BLaER1 treated with 17β-estradiol and CSF1 and Interleukin-3, amounts not matched to agents 10 nM and 100 nM (cell line): ENCODE measurements at regions not wholly inside any gene's neighbourhood (a gene's known extent, or its start where the extent isn't known, plus 50 kb on each side); places are given as distances from the start of the nearest gene placed in this dataset.
A peak's percentile ranks its signal among the peaks of the same experiment; 100 is the strongest.

Experiments used
- H3K27ac ChIP-seq, 11 experiments: shearing (Covaris generic); formaldehyde crosslinking; 2 replicates each; pipeline ENCODE4 v1.8.1; 2022
- H3K27me3 ChIP-seq, 11 experiments: shearing (Covaris generic); formaldehyde crosslinking; 2 replicates each; pipeline ENCODE4 v1.8.1; 2022
- H3K36me3 ChIP-seq, 11 experiments: shearing (Covaris generic); formaldehyde crosslinking; 2 replicates each; pipeline ENCODE4 v1.8.1; 2022
- H3K4me1 ChIP-seq, 10 experiments: shearing (Covaris generic); formaldehyde crosslinking; 2 replicates each; pipeline ENCODE4 v1.8.1; 2022
- H3K4me2 ChIP-seq, 11 experiments: shearing (Covaris generic); formaldehyde crosslinking; 2 replicates each; pipeline ENCODE4 v1.8.1; 2022
- H3K4me3 ChIP-seq, 10 experiments: shearing (Covaris generic); formaldehyde crosslinking; 2 replicates each; pipeline ENCODE4 v1.8.1; 2022
- H3K9ac ChIP-seq, 11 experiments: shearing (Covaris generic); formaldehyde crosslinking; 2 replicates each; pipeline ENCODE4 v1.8.1; 2022
- H3K9me3 ChIP-seq, 11 experiments: shearing (Covaris generic); formaldehyde crosslinking; replicated peaks in 1 of 11; 2 replicates each; pipeline ENCODE4 v1.8.1; 2022
- H4K20me1 ChIP-seq, 11 experiments: shearing (Covaris generic); formaldehyde crosslinking; 2 replicates each; pipeline ENCODE4 v1.8.1; 2022
- Cebpa-rat ChIP-seq, 11 experiments: shearing (Covaris generic); IDR thresholded peaks; 2 replicates each; pipeline ENCODE4 v1.8.1; 2022

DNA sequence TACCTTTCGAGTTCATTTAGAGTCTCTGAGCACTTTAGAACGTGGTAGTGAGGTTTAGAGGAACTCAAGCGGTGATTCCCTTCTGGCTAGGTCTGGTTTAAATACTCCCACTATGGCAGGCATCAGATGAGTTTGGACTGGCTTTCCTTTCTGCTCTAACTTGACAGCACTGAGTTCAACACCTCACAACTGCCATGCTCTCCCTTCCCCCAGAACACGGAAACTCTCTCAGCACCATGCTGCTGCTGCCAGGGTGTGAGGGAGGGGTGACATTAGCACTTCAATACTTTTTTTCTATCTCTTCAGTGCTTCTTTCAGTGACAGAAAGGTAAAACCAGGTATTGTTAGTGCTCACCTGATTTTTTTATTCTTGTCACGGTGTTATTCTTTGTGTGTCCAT lies 234.5 kb upstream of the AGTR2 start:
- peaks cover 21 to 25% (median 24%) of the 10 kb centered on the region in 10 experiments for H3K4me1 ChIP-seq
- H3K4me3 ChIP-seq, result no peak overlapping the region
- peaks cover 38 to 75% (median 49%) of the 10 kb centered on the region in 11 experiments for H3K9me3 ChIP-seq
- H4K20me1 ChIP-seq, result no peaks in the 10 kb centered on the region
- no peak overlapping the region for H3K4me2 ChIP-seq
- H3K27me3 ChIP-seq, result peaks cover 24 to 83% (median 56%) of the 10 kb centered on the region in 11 experiments
- H3K9ac ChIP-seq, result no peak overlapping the region
- H3K36me3 ChIP-seq, result no peaks in the 10 kb centered on the region
- no peak overlapping the region for H3K27ac ChIP-seq
- no peak for TF ChIP-seq Cebpa-rat (IDR thresholded peaks at IDR 0.05)

DNA sequence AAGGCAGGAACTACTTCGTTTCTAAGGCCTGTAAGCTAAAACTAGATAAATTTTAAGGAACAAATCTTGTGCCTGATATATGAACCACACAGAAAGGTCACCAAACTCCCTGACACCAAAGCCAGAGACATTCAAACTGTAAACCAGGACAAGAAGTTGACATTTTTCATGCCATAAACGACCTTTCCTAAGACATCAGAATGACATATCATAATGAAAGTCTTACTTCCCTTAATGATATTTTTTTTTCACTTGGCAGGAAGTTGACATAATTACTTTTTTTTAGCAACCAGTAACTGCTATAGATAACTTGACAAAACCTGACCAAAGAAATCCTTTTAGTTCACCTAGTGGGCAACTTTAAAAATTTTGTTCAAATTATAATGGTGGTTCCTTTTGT lies 231.5 kb upstream of the AGTR2 start:
- no peak overlapping the region for H3K4me3 ChIP-seq
- peak overlapping the region; percentile 58 to 70 (median 66); a peak in 21 of 22 replicates for H3K4me2 ChIP-seq
- H3K9me3 ChIP-seq, result peaks cover 22 to 45% (median 29%) of the 10 kb centered on the region in 11 experiments

DNA sequence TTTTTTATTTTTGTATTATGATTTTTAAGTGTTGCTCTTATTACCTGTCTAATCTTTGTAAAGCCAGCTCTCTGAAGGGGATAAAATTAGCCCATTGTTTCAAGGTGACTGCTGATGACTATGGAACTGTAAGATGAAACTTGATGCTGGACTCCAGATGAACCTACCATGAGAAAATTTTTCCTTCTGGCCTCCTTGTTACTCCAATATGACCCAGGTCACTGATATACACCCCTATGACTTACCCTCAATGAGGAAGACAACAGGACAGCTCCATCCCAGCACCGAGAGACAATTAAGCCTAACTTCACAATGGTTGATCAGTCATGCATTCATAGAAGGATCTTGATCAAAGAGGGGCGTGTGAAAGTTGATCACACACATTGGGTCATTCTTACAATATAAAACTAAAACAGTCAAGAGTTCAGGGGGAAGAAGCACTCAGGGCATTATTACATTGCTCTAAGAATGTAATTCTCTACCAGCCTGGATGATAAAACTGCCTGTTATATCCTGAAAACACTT lies 230.8 kb upstream of the AGTR2 start:
- H3K4me2 ChIP-seq, result peak overlapping the region; percentile 58 to 70 (median 66)
- peak overlapping the region in 2 of 11 experiments; percentile 10 to 27; a peak in 2 of 22 replicates for H3K9ac ChIP-seq

More for the DNA sequence above, 231.5 kb upstream of the AGTR2 start:
- H4K20me1 ChIP-seq, result no peaks in the 10 kb centered on the region
- TF ChIP-seq Cebpa-rat (IDR thresholded peaks at IDR 0.05), result no peak
- no peak overlapping the region for H3K9ac ChIP-seq
- H3K27me3 ChIP-seq, result peaks cover 18 to 83% (median 66%) of the 10 kb centered on the region in 11 experiments; a peak in 21 of 22 replicates
- no peaks in the 10 kb centered on the region for H3K36me3 ChIP-seq
- H3K27ac ChIP-seq, result peak overlapping the region in 7 of 11 experiments; percentile 6 to 89 (median 44); a peak in 11 of 22 replicates
- H3K4me1 ChIP-seq, result peaks cover 23 to 30% (median 26%) of the 10 kb centered on the region in 10 experiments

DNA sequence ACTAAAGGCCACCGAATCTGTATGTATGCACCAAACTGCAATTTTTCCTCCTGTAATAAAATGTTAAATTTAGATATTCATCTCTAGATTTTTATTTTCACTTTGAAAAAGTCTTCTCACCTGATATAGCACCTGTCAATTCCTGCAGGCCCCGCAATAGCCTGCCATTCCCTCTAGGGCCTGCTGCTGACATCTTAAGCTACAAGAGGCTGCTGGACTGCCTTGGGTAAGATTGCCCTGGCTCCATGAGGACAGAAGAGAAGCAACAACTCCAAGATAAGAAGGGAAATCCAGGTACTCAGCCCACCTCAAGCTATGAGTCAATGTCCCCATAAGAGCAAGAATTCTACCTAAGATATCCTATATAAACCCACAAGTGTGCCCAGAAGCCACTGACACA lies 230.2 kb upstream of the AGTR2 start:
- Histone ChIP-seq H3K9ac (peak overlapping the region in 3 of 11 experiments; percentile 42 to 85 (median 82); a peak in 3 of 22 replicates), H3K4me2 (peak overlapping the region; percentile 58 to 70 (median 66)), H3K4me1 (peaks cover 23 to 30% (median 26%) of the 10 kb centered on the region in 10 experiments), H3K36me3 (no peaks in the 10 kb centered on the region), H4K20me1 (no peaks in the 10 kb centered on the region), H3K27me3 (peaks cover 7 to 71% (median 57%) of the 10 kb centered on the region in 11 experiments), H3K9me3 (peaks cover 11 to 32% (median 18%) of the 10 kb centered on the region in 11 experiments), H3K27ac (peak overlapping the region in 5 of 11 experiments; percentile 5 to 89 (median 86); a peak in 7 of 22 replicates), H3K4me3 (no peak overlapping the region)
- TF ChIP-seq Cebpa-rat (IDR thresholded peaks at IDR 0.05), result no peak

More for the DNA sequence above, 230.8 kb upstream of the AGTR2 start:
- Histone ChIP-seq H4K20me1 (no peaks in the 10 kb centered on the region), H3K36me3 (no peaks in the 10 kb centered on the region), H3K4me3 (no peak overlapping the region), H3K27me3 (peaks cover 12 to 77% (median 63%) of the 10 kb centered on the region in 11 experiments; a peak in 21 of 22 replicates), H3K9me3 (peaks cover 17 to 38% (median 25%) of the 10 kb centered on the region in 11 experiments), H3K27ac (peak overlapping the region in 9 of 11 experiments; percentile 0 to 89 (median 44); a peak in 13 of 22 replicates), H3K4me1 (peaks cover 23 to 30% (median 26%) of the 10 kb centered on the region in 10 experiments)
- no peak for TF ChIP-seq Cebpa-rat (IDR thresholded peaks at IDR 0.05)

DNA sequence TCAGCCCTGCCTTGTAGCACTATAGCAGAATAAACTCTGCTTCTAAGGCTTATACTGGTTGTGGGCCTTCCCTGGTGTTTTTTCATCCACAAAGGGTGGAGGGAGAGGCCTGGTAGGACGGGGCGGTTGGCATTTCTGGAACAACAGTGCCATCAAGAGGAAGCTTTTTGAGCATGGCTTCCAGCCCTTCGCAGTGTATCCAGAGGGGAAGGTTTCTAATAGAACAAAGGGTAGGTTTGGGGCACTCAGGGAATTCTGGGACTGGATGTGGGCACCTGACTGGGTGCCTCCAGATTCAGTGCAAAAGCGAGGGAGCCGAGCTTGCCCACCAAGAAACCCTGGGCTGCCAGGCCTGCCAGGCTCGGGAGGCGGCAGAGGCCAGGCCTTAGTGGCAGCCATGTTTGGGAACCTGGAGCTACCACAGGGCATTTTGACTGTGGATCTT lies 229.6 kb upstream of the AGTR2 start:
- peaks cover 23 to 30% (median 26%) of the 10 kb centered on the region in 10 experiments for H3K4me1 ChIP-seq
- H3K4me3 ChIP-seq, result peak overlapping the region in 4 of 10 experiments; percentile 27 to 38 (median 34); a peak in 3 of 20 replicates
- peaks cover 5 to 26% (median 13%) of the 10 kb centered on the region in 11 experiments for H3K9me3 ChIP-seq
- peak overlapping the region; percentile 72 to 89 (median 84); a peak in 21 of 22 replicates for H3K27ac ChIP-seq
- H3K36me3 ChIP-seq, result no peaks in the 10 kb centered on the region
- no peak for TF ChIP-seq Cebpa-rat (IDR thresholded peaks at IDR 0.05)
- peak overlapping the region; percentile 58 to 70 (median 66); a peak in 21 of 22 replicates for H3K4me2 ChIP-seq
- peaks cover 7 to 65% (median 51%) of the 10 kb centered on the region in 11 experiments for H3K27me3 ChIP-seq
- H4K20me1 ChIP-seq, result no peaks in the 10 kb centered on the region
- peak overlapping the region; percentile 74 to 87 (median 79); a peak in 21 of 22 replicates for H3K9ac ChIP-seq

DNA sequence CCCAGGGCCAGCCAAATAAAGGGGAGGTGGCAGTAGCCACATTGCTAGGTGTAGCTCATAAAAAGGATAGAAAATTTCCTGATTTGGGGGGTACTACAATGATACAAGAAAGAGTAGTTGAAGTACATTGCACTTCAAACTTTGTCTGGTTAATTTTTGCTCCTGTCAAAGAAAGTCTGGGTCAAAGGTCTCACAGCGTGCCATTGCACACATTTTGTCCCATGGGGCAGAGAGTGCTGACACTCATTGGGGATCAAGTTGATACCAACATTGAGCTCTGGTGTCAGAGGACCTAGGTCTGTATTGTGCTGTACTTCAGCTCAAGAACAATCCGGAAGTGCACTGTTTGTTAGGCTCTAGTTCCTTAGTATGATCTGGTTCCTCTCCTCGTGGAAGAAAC lies 229.2 kb upstream of the AGTR2 start:
- no peak for TF ChIP-seq Cebpa-rat (IDR thresholded peaks at IDR 0.05)
- H3K4me3 ChIP-seq, result peak overlapping the region in 2 of 10 experiments; percentile 27 to 38; a peak in 2 of 20 replicates
- H3K4me2 ChIP-seq, result peak overlapping the region; percentile 33 to 70 (median 66); a peak in 21 of 22 replicates
- H4K20me1 ChIP-seq, result no peaks in the 10 kb centered on the region
- H3K27ac ChIP-seq, result peak overlapping the region; percentile 72 to 89 (median 84); a peak in 20 of 22 replicates
- no peaks in the 10 kb centered on the region for H3K36me3 ChIP-seq
- H3K9ac ChIP-seq, result peak overlapping the region; percentile 74 to 87 (median 79); a peak in 21 of 22 replicates
- H3K4me1 ChIP-seq, result peaks cover 23 to 30% (median 26%) of the 10 kb centered on the region in 10 experiments
- H3K27me3 ChIP-seq, result peaks cover 3 to 65% (median 46%) of the 10 kb centered on the region in 11 experiments
- H3K9me3 ChIP-seq, result peaks cover 2 to 21% (median 8%) of the 10 kb centered on the region in 11 experiments; a peak in 14 of 22 replicates

DNA sequence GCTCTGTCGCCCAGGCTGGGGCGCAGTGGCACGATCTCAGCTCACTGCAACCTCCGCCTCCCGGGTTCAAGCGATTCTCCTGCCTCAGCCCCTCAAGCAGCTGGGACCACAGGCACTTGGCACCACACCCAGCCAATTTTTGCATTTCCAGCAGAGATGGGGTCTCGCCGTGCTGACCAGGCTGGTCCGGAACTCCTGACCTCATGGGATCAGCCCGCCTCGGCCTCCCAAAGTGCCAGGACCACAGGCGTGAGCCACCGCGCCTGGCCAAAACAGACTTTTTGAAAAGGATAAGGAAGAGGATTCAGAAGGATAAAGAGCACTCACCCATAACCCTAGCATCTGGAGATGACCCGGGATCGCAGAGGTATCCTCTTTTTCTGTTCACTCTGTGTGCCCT lies 224.5 kb upstream of the AGTR2 start:
- no peaks in the 10 kb centered on the region for H4K20me1 ChIP-seq
- H3K27ac ChIP-seq, result no peak overlapping the region
- no peaks in the 10 kb centered on the region for H3K36me3 ChIP-seq
- H3K9ac ChIP-seq, result no peak overlapping the region
- peaks cover 0 to 36% (median 25%) of the 10 kb centered on the region in 10 experiments; a peak in 12 of 20 replicates for H3K4me1 ChIP-seq
- peaks cover 29 to 87% (median 71%) of the 10 kb centered on the region in 11 experiments for H3K27me3 ChIP-seq
- no peak overlapping the region for H3K4me2 ChIP-seq
- no peak overlapping the region for H3K4me3 ChIP-seq
- H3K9me3 ChIP-seq, result 0 out of 22 replicates have a peak, but pooled peaks cover 0 to 5% (median 0%) of the 10 kb centered on the region in 11 experiments
- no peak for TF ChIP-seq Cebpa-rat (IDR thresholded peaks at IDR 0.05)

DNA sequence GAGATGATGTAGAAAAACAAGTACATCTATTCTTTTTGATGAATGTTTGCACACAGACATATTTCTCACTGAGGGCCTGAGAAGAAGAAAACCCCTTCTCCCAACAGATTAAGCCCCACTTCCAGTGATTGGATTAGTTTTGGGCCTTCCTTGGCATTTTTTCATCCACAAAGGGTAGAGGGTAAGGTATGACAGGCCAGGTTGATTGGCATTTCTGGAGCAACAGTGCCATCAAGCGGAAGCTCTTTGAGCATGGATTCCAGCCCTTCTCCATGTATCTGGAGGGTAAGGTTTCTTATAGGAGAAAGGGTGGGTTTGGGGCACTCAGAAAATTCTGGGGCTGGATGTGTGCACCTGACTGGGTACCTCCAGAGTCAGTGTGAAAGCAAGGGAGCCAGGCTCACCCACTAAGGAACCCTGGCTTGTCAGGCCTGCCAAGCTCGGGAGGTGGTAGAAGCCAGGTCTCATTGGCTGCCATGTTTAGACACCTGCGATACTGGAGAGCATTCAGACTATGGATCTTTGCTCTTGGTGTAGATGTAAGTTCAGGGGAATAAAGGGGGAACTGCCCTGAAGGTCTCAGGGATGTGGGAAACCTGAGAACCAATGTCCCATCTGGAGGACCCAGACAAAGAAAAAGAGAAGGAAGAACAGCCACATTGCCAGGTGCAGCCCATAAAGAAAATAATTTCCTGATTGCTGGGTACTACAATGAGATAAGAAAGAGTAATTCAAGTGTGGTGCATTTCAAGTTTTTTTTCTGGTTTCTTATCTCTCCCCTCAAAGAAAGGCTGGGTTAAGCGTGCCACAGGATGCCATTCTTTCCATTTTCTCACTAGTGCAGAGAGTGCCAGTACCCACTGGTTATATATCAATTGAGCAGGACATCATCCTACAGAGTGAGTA lies 222.3 kb upstream of the AGTR2 start:
- Histone ChIP-seq H3K27ac (no peak overlapping the region), H3K4me2 (peak overlapping the region; percentile 3 to 79 (median 61); a peak in 20 of 22 replicates), H3K36me3 (no peaks in the 10 kb centered on the region), H3K4me3 (peak overlapping the region in 2 of 10 experiments; percentile 19 to 33; a peak in 1 of 20 replicates), H3K27me3 (peaks cover 34 to 79% (median 71%) of the 10 kb centered on the region in 11 experiments), H3K9ac (peak overlapping the region in 2 of 11 experiments; percentile 34 to 59; a peak in 3 of 22 replicates), H3K9me3 (no peaks in the 10 kb centered on the region), H3K4me1 (peaks cover 0 to 41% (median 23%) of the 10 kb centered on the region in 10 experiments; a peak in 12 of 20 replicates), H4K20me1 (no peaks in the 10 kb centered on the region)
- TF ChIP-seq Cebpa-rat (IDR thresholded peaks at IDR 0.05), result no peak
